Thymus (tissue), 11 donors: ENCODE measurements at regions not wholly inside any gene's neighbourhood (a gene's known extent, or its start where the extent isn't known, plus 50 kb on each side); places are given as distances from the start of the nearest gene placed in this dataset.

Experiments used
- DNase-seq, 9 donors: peaks; one replicate each; pipeline ENCODE4 v3.0.0-alpha.2; 2013; ENCODE audit warnings: low spot score in 9 of 9, low read depth in 6 of 9, missing footprints in 1 of 9
- H3K27ac ChIP-seq, 2 donors: one replicate each; pipeline ENCODE4 v1.5.1; 2013; ENCODE audit warnings: control low read depth in 1 of 2, low read depth in 1 of 2, low read length in 1 of 2, mild to moderate bottlenecking in 1 of 2, moderate library complexity in 1 of 2
- H3K27me3 ChIP-seq, 2 donors: one replicate each; pipeline ENCODE4 v1.5.1; 2013; ENCODE audit warnings: low read length in 1 of 2; ENCODE audit not compliant: control insufficient read depth in 2 of 2, insufficient read depth in 1 of 2
- H3K36me3 ChIP-seq, 2 donors: one replicate each; pipeline ENCODE4 v1.5.1; 2013; ENCODE audit warnings: low read length in 1 of 2, mild to moderate bottlenecking in 1 of 2, moderate library complexity in 1 of 2; ENCODE audit not compliant: control insufficient read depth in 2 of 2, insufficient read depth in 2 of 2
- H3K4me1 ChIP-seq, 2 donors: one replicate each; pipeline ENCODE4 v1.5.1; 2013; ENCODE audit warnings: low read length in 2 of 2; ENCODE audit not compliant: control insufficient read depth in 2 of 2, insufficient read depth in 2 of 2
- H3K4me3 ChIP-seq, 2 donors: one replicate each; pipeline ENCODE4 v1.5.1; 2013; ENCODE audit warnings: low read length in 2 of 2, control low read depth in 1 of 2, mild to moderate bottlenecking in 1 of 2
- H3K9me3 ChIP-seq, 2 donors: one replicate each; pipeline ENCODE4 v1.5.1; 2013; ENCODE audit warnings: low read length in 1 of 2, mild to moderate bottlenecking in 1 of 2; ENCODE audit not compliant: control insufficient read depth in 2 of 2, insufficient read depth in 1 of 2
- WGBS: extraction: QIAGEN DNeasy Blood & Tissue Kit; methylation state at CpG from one replicate; pipeline ENCODE4 v1.1.7; 2013; 5-methylcytosine and 5-hydroxymethylcytosine counted together
- donor health status: healthy.

DNA sequence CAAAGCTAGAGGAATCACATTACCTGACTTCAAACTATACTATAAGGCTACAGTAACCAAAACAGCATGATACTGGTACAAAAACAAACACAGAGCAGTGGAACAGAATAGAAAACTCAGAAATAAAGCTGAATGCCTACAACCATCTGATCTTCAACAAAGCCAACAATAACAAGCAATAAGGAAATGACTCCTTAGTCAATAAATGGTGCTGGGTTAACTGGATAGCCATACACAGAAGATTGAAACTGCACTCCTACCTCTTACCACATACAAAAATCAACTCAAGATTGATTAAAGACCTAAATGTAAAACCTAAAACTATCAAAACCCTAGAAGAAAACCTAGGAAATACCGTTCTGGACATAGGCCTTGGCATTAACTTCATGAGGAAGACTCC lies 182.6 kb upstream of the CNOT2 start:
- no peak for DNase-seq
- Histone ChIP-seq H3K4me1 (no peaks in the 10 kb centered on the region), H3K9me3 (no peaks in the 10 kb centered on the region), H3K27ac (no peak overlapping the region), H3K27me3 (no peaks in the 10 kb centered on the region), H3K36me3 (no peaks in the 10 kb centered on the region), H3K4me3 (no peak overlapping the region)
- WGBS = 91% methylated on average over 1 of the region's 1 CpG

DNA sequence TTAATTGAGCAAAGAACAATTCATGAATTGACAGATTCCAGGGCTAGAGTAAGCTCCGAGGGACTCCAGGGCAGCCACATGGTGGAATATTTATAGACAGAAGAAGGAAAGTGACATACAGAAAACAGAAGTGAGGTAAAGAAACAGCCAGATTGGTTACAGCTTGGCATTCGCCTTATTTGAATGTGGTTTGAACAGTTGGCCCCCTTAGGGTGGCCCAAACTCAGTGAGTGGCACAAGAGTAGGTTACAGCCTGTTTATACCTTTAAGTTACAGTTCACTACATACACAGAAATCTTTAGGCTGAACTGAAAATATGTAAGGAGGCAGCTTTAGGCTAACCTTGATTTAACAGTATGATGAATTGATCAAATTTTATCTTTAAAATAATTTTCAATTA lies 174.5 kb upstream of the CNOT2 start:
- no peaks in the 10 kb centered on the region for H3K27me3 ChIP-seq
- 88% methylated on average over 2 of the region's 2 CpGs for WGBS
- no peaks in the 10 kb centered on the region for H3K36me3 ChIP-seq
- no peak overlapping the region for H3K4me3 ChIP-seq
- no peak overlapping the region for H3K27ac ChIP-seq
- H3K4me1 ChIP-seq = no peaks in the 10 kb centered on the region
- no peaks in the 10 kb centered on the region for H3K9me3 ChIP-seq
- DNase-seq = no peak

DNA sequence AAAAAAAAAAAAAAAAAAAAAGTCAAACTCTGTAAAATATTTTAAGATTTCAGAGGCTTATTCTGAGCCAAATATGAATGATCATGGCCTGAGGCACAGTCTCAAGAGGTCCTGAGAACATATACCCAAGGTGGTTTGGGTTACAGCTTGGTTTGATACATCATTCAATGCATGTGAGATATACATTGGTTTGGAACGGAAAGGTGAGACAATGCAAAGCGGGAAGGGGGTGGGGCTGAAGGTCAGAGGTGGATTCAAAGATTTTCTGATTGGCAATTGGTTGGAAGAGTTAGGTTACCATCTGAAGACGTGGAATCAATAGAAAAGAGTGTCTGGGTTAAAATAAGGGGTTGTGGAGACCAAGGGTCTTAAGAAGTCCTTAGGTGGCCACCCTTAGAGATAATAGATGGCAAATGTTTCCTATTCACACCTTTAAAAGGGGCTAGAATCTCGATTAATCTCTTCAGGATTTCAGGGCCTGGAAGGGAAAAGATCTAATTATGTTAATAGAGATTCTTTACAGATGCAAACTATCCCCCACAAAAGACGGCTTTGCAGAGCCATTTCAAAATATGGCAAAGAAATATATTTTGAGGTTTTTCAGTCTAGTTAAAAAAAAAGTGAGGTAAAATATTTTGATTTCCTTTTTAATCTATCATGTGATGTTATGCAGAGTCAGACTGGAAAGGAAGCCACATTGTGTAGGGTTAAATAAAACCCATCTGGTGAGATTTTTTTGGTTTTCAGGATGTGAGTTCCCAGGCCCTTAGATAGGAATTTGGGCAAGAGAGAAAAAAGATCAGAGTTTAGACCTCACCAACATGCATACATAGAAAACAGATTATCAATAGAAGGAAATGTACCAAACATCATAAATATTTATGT lies 173.8 kb upstream of the CNOT2 start:
- 84% methylated on average over 5 of the region's 5 CpGs for WGBS
- no peak overlapping the region for H3K4me3 ChIP-seq
- H3K36me3 ChIP-seq = no peaks in the 10 kb centered on the region
- no peaks in the 10 kb centered on the region for H3K9me3 ChIP-seq
- H3K27ac ChIP-seq = no peak overlapping the region
- no peaks in the 10 kb centered on the region for H3K27me3 ChIP-seq
- no peaks in the 10 kb centered on the region for H3K4me1 ChIP-seq
- DNase-seq = no peak

DNA sequence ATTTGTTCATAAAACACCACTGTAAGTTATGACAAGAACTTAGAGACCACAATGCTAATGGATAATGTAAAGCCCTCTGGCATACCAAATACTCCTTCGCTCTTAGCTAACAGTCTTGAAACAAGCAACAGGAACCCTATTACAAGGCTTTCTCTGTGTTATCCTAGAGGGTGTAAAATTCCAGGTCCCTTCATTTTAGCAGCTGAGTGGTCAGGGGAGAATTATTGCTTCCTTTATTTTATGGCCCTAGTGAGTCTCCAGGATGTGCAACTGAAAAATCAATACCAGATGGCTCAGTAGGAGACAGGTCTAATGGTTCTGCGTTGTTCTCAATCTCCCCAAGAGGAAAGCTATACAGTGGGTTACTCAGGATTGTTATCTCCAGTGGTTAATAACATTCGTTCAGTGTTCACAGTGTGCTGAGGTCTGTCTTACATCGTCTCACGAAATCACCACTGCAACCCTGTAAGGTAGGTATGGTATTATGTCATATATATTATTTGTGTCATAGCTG lies 172.7 kb upstream of the CNOT2 start:
- Histone ChIP-seq H3K4me1 (no peaks in the 10 kb centered on the region), H3K36me3 (no peaks in the 10 kb centered on the region), H3K27me3 (no peaks in the 10 kb centered on the region), H3K9me3 (no peaks in the 10 kb centered on the region), H3K27ac (no peak overlapping the region), H3K4me3 (no peak overlapping the region)
- 96% methylated on average over 5 of the region's 5 CpGs for WGBS
- DNase-seq = no peak

DNA sequence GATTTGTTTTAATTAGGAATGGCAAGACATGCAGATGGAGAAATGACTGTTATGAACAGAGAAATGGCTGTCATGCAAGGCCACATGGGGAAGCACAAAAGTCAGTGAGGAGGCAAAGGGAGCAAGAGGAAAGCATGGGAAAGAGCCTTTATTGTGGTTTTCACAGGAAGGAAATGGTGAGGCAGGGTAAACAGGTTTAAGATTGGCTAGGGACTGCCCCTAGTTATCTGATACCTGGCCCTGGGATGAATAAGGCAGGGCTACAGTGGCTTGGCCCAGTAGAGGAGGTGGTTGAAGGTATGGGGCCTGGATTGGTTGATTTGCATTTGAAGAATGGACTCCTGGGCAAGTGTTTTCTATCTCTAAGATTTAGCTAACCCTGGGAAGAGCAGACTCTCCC lies 168.7 kb upstream of the CNOT2 start:
- Histone ChIP-seq H3K36me3 (no peaks in the 10 kb centered on the region), H3K9me3 (no peaks in the 10 kb centered on the region), H3K4me3 (no peak overlapping the region), H3K4me1 (no peaks in the 10 kb centered on the region), H3K27me3 (no peaks in the 10 kb centered on the region), H3K27ac (no peak overlapping the region)
- DNase-seq = no peak

DNA sequence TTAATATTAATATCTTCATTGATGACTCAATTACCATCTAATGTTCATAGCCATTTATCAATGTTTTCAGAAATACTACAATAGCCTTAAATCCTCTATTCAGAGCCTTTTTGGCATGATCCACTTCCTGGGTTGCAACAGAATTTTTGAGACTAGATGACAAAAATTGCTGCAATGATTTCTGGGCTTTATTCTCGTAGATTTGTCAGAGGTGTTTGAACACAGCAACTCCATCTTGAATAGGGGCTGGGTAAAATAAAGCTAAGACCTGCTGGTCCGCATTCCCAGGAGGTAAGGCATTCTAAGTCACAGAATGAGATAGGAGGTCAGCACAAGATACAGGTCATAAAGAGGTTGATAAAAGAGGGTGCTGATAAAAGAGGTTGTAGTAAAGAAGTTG lies 165.8 kb upstream of the CNOT2 start:
- Histone ChIP-seq H3K27ac (no peak overlapping the region), H3K36me3 (no peaks in the 10 kb centered on the region), H3K27me3 (no peaks in the 10 kb centered on the region), H3K4me1 (no peaks in the 10 kb centered on the region), H3K4me3 (no peak overlapping the region), H3K9me3 (no peaks in the 10 kb centered on the region)
- no peak for DNase-seq
- WGBS = 92% methylated on average over 2 of the region's 2 CpGs

DNA sequence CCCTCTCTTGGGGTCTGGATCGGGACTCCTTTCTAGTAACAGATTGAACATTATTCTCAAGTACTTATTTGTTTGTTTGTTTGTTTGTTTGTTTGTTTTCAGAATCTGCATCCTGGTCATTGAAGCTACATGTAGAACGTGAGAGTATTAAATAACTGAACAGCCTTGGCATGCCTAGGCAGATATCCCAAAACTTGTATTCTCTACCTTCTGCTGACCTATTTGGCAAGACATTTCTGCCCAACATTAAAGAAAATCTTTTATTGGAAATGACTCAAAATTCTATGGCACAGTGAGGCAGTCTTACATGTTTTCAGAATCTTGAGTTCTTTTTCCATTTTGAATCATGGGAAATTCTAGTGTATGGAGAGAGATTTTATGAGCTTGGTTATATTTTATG lies 165.1 kb upstream of the CNOT2 start:
- Histone ChIP-seq H3K9me3 (no peaks in the 10 kb centered on the region), H3K27me3 (no peaks in the 10 kb centered on the region), H3K36me3 (no peaks in the 10 kb centered on the region), H3K4me1 (no peaks in the 10 kb centered on the region), H3K4me3 (no peak overlapping the region), H3K27ac (no peak overlapping the region)
- WGBS = 94% methylated on average over 2 of the region's 2 CpGs
- DNase-seq = no peak

DNA sequence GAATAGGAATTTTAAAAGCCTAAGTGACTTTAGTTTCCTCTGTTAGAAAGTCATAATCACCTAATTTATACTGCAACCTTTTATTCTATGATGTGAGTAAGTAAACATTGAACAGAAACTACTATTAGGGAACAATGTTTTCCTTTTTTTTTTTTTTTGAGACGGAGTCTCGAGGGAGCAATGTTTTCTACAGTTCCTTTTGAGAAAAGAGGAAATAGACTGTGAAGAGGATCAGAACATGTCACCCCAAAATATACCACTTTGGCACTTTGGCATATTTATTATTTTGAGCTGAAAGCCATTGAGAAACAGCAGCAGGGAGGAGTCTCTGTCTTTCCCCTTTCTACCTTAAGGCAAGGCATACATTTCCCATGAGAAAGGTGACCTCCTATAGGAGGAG lies 162.7 kb upstream of the CNOT2 start:
- no peak for DNase-seq
- H3K4me1 ChIP-seq = no peaks in the 10 kb centered on the region
- H3K9me3 ChIP-seq = no peaks in the 10 kb centered on the region
- no peak overlapping the region for H3K4me3 ChIP-seq
- WGBS = 16% methylated on average over 2 of the region's 2 CpGs
- H3K36me3 ChIP-seq = no peaks in the 10 kb centered on the region
- H3K27me3 ChIP-seq = no peaks in the 10 kb centered on the region
- H3K27ac ChIP-seq = no peak overlapping the region

DNA sequence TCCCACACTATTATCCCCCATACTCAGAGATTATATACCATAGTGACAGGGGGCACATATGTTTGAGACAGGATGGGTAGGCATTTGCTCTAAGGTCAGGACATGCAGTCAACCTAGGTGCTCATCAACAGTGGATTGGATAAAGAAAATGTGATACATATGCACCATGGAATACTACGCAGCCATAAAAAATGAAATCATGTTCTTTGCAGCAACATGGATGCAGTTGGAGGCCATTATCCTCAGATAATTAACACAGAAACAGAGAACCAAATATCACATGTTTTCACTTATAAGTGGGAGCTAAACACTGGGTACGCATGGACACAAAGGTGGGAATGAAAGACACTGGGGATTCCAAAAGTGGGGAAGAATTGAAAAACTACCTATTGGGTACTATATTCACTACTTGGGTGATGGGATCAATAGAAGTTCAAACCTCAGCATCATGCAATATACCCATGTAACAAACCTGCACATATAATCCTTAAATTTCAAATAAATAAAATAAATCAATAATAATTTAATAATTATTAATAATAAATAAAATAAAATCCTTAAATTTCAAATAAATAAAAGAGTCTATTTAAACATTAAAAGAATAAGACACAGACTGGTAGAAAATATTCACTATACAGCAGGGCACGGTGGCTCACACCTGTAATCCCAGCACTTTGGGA lies 160.1 kb upstream of the CNOT2 start:
- Histone ChIP-seq H3K27ac (no peak overlapping the region), H3K4me1 (no peaks in the 10 kb centered on the region), H3K27me3 (no peaks in the 10 kb centered on the region), H3K4me3 (no peak overlapping the region), H3K36me3 (no peaks in the 10 kb centered on the region), H3K9me3 (no peaks in the 10 kb centered on the region)
- DNase-seq = no peak
- 98% methylated on average over 3 of the region's 3 CpGs for whole genome bisulfite sequencing
